Dermis blood vessel endothelial cell (primary cell): ENCODE measurements at regions not wholly inside any gene's neighbourhood (a gene's known extent, or its start where the extent isn't known, plus 50 kb on each side); places are given as distances from the start of the nearest gene placed in this dataset.

Experiments
- DNase-seq: peaks from one replicate; pipeline ENCODE4 v3.0.0; 2010

DNA sequence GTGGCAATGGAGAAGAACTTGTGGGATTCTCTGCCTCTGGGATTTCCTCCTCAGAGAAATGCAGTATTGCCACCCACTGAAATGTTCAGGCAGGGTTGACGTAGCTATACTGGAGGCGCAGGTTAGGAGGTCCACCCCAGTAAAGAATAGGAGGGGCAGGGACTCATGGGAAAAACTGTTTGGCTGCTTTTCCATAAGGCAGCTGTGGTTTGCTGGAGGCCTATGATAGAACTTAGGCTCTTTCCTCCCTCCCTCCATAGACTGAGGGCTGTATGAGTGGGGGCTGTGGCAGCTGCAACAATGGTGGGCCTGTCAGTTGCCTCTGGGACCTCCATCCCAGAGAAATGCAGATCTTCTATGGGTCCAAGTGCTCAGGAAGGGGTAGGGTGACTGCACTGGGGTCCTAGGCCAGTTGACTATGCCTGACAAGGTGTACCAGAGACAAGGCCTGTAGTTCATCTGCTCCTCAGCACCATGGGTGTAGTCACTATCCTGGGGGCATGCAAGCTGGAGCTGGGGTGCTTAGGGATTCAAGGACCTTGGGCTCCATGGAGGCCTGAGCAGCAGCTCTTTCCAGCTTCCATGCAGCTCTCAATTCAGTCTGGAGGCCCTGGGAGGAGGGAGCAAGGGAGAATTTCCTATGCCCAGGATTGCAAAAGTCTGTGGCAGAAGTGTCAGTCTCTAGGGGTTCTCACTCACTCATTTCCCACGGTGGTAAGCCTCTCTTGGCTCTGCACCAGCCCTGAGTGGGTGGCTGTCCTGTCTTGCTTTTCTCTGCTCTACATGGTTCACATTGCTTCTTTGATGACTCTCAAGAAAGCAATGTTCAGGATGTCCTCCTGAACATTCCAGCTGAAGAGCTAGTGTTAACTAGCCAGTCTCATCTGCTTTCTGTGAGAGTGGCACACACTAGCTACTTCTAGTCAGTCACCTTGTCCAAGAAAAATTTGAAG, 353.0 kb downstream of the IDS start:
- DNase-seq: no peak

- DNase-seq: no peak
Measured at GRCh38 chrX:149145845-149146285, 359.2 kb downstream of the IDS start.

- no peak for DNase-seq
Measured at GRCh38 chrX:149131774-149132173, 373.3 kb downstream of the IDS start.

DNA sequence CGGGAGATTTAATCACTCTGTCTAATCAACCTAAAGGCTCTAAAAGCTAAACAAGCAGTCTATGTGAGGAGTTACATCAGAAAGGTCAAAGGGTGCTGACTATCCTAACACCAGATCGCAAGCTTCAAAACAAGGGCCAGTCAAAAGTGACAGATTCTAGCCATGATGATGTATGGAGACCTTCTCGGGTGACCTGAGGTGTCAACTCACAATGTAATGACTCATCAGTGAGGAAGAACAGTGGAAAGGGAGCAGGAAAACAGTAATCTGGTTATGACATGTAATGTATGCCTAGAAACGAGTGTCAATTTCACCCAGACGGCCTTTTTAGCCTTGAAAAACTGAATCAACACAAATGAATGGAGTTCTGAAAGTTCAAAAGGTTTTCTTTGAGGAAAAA, 375.3 kb downstream of the IDS start:
- DNase-seq: peak; percentile 1

- DNase-seq: no peak
Measured at GRCh38 chrX:149124526-149125108, 380.5 kb downstream of the IDS start.

DNA sequence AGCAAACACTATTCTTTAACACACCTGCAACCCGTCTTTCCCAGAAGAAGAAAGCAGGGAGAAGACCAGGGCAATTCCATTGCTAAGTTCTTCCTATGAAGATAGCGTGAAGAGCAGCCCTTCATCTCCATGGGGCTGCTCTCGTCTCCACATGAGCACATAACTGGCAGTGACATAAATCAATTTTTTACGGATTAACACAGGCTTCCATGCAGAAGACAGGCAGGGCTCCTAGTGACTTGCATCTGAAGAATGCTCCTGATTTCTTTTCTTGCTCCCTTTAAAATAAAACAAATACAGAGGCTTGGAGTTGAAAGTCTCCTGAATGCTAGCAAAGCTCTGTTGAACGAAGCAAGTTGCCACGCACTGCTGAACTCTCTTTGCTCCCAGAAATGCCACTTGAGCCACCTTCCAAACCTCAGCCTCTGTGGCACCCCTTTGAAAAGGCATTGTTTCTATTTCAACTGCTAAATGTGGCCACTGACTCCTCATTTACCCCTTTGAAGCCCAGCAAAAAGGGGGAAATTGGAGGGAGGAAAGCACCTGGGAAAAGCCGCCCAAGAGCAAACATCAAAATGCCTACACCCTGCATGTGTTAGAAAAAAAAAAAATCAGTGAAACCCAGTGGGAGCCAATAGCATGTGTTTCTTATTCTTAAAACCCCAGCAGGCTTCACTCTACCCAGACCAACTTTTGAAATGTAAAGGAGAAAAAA, 383.7 kb downstream of the IDS start:
- no peak for DNase-seq

DNA sequence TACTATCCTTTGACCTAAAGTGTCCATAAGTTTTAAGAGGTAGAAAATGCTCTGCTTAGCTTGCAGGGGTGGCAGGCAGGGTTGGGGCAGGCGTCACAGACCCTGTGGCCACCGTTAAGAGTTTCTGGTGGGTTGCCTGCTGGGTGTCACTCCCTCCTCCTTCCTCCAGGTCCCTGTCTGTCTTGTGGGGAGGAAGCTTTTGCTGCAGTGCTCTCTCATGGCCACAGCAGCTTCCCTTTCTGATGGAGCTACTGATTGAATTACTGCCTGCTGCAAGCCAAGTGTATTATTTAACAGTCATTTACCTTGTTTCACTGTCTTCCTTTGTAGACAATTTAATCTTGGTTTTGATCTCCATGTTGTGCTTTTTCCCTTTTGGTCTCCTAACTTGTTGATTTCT, 384.6 kb downstream of the IDS start:
- DNase-seq: no peak

DNA sequence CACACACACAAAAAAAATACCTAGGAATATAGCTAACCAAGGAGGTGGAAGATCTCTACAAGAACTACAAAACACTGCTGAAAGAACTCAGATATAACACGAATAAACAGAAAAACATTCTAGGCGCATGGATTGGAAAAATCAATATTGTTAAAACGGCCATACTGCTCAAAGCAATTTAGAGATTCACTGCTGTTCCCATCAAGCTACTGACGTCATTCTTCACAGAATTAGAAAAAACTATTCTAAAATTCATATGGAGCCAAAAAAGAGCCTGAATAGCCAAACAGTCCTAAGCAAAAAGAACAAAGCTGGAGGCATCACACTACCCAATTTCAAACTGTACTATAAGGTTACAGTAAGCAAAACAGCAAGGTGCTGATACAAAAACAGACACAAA, 390.2 kb downstream of the IDS start:
- DNase-seq: no peak

- no peak for DNase-seq
Measured at GRCh38 chrX:149114001-149114400, 391.1 kb downstream of the IDS start.

- DNase-seq: no peak
Measured at GRCh38 chrX:149097786-149098185, 407.3 kb downstream of the IDS start.

- no peak for DNase-seq
Measured at GRCh38 chrX:149092179-149092578, 412.9 kb downstream of the IDS start.

DNA sequence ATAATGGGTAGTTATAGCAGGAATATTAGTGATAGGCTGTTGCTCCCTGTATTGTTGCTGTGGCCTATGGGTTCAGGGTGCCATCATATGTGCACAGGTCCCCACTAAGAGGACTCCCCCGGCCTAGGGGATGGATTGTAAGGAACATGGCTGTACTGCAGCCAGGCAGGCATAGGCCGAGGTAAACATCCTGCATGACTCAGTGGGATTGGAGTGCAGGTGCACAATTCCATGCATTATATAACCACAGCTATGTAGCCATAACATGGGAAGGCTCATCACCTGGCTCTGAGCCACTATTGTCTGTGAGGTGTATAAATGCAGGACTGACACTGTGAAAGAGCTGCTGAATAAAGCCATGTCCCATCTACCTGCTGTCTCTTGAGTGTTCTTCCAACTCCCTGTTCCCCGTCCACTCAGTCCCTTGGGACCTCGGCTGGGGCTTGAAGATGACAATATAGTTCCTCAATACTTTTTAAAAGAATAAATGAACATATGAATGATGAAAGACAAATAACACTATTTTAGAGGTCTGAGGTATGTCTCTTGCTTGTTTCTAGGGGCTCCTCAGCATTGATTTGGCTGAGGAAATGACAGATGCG, 425.2 kb downstream of the IDS start:
- no peak for DNase-seq

DNA sequence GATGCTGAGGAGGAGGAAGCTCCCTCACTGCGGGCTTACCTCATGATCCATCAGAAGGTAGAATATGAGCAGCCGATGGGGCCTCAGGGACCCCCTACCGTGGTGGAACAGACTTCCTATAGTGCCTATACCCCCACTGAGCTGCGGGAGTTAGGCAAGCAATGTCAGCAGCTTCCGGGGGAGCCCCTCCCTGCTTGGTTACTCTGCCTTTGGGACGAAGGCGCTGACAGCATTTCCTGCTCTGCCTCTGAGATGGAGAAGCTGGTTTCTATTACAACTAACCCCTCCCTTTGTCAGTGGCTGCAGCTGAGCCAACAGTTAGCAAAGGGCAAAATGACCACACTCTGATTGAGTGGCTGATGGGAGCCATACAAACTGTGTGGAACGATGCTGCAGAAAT, 430.7 kb downstream of the IDS start:
- no peak for DNase-seq

DNA sequence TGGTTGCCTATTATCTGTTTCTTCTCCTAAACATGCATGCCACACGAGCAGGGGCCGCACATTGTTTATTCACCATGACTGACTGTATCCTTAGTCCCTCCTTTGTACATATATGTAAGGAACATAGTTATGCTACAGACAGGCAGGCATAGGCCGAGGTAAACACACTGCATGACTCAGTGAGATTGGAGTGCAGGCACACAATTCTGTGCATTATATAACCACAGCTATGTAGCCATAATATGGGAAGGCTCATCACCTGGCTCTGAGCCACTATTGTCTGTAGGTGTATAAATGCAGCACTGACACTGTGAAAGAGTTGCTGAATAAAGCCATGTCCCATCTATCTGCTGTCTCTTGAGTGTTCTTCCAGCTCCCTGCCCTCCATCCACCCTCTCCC, 431.6 kb downstream of the IDS start:
- DNase-seq: no peak

DNA sequence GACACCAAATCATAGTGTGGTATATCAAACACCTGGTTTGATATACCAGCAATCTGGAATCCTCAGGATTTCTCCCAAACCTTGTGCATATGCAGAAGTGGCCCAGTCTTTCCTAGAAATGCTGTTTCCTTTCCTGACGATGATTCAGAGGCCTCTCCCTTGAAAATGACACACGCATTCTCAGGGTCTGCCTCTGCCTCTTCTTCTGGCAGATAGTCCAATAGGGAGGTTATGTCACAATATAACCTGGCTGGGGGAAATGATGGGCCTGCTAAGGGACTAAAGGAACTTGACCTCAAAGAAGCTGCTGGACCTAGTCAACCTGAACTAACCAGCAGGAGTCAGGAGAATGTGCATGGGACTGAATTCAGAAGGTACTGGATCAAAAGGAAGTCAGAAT, 435.2 kb downstream of the IDS start:
- no peak for DNase-seq

DNA sequence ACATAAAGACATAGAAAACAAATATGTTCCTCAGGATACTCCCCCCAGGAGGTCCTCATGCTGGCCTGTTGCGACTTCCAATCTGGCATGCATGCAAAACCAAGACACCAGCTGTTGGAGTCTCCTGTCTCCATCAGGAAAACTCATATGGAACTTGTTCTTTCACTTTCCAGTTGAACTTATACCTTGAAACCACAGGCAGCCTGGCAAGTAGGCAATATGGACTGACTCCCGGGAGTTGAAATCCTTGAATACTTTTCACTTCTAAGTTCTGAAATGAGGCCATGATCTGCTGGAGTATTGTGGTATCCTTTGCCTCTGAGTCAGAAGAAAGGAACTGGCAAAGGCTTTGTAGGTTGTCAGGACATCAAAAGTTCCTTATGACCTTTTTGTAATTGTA, 444.2 kb downstream of the IDS start:
- no peak for DNase-seq
